ENCODE measurements at regions not wholly inside any gene's neighbourhood (a gene's known extent, or its start where the extent isn't known, plus 50 kb on each side); places are given as distances from the start of the nearest gene placed in this dataset.

DNA sequence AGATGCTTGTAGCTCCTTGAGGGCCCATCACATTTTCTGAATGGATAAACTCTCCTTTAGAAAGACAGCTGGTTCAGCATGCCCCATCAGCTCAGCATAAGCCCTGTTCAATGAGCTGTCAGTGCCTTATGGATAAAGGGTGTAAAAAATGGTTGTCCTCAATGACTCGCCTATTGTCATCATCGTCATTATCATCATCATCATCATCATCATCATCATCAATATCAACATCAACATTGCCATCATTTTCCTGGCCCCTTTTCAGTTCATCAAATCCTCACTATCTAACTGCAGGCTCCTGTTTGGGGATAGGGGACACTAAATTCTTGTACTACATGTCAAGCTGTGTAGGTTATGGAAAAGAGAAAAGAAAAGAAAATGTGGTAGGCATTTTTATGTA, 310.7 kb upstream of the MTNR1B start:
- H2AFZ ChIP-seq (ENCODE audit: low read depth, low read length) = no peak overlapping the region
- no peak for TF ChIP-seq EZH2 (IDR thresholded peaks at IDR 0.05; ENCODE audit: borderline replicate concordance, low read depth, low read length, severe bottlenecking)
- TF ChIP-seq, protein P1, sequence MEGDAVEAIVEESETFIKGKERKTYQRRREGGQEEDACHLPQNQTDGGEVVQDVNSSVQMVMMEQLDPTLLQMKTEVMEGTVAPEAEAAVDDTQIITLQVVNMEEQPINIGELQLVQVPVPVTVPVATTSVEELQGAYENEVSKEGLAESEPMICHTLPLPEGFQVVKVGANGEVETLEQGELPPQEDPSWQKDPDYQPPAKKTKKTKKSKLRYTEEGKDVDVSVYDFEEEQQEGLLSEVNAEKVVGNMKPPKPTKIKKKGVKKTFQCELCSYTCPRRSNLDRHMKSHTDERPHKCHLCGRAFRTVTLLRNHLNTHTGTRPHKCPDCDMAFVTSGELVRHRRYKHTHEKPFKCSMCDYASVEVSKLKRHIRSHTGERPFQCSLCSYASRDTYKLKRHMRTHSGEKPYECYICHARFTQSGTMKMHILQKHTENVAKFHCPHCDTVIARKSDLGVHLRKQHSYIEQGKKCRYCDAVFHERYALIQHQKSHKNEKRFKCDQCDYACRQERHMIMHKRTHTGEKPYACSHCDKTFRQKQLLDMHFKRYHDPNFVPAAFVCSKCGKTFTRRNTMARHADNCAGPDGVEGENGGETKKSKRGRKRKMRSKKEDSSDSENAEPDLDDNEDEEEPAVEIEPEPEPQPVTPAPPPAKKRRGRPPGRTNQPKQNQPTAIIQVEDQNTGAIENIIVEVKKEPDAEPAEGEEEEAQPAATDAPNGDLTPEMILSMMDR (IDR thresholded peaks at IDR 0.05; ENCODE audit: borderline replicate concordance, extremely low read depth, low read length, poor library complexity, severe bottlenecking) = no peak
- H3K4me2 ChIP-seq (ENCODE audit: insufficient read depth, low read length) = no peak overlapping the region
- H3K36me3 ChIP-seq (ENCODE audit: insufficient read depth, low read length) = no peaks in the 10 kb centered on the region
- H3K79me2 ChIP-seq (ENCODE audit: insufficient read depth, low read length) = no peaks in the 10 kb centered on the region
- no peaks in the 10 kb centered on the region for H4K20me1 ChIP-seq (ENCODE audit: insufficient read depth, low read length)
- no peaks in the 10 kb centered on the region for H3K27me3 ChIP-seq (ENCODE audit: insufficient read depth, low read length, poor library complexity)
- peak overlapping the region; percentile 24; the same call in 1 of the 2 replicates for H3K27ac ChIP-seq (ENCODE audit: low read length)
- no peaks in the 10 kb centered on the region for H3K9me3 ChIP-seq (ENCODE audit: insufficient read depth, low read length, severe bottlenecking)
- H3K4me1 ChIP-seq (ENCODE audit: insufficient read depth, low read length) = peaks cover 61% of the 10 kb centered on the region
- no peak for DNase-seq
- no peak overlapping the region for H3K4me3 ChIP-seq (ENCODE audit: low read depth in 1 of 2, low read length in 2 of 2)
- no peak overlapping the region for H3K9ac ChIP-seq (ENCODE audit: low read depth, low read length)
- no peak for ATAC-seq (ENCODE audit: insufficient read depth, low read depth)

DNA sequence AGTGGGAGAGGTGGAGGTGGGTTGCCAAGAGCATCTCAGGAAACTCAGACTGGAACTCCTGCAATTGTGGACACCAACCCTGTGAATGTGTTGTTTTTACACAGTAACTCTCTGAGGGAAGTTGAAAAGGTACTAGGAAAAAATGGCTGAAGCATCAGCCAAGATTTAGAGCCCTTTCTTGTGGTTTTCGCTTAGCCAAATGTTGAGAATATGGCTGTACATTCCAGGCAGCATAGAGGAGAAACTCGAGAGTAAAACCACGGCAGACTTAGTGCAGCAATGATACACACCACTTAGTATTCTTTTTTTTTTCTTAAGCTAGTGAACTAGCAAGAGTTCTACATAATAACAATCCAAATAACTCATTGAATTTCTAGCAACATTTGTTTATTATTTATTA, 309.7 kb upstream of the MTNR1B start:
- H4K20me1 ChIP-seq (ENCODE audit: insufficient read depth, low read length) = no peaks in the 10 kb centered on the region
- peaks cover 62% of the 10 kb centered on the region for H3K4me1 ChIP-seq (ENCODE audit: insufficient read depth, low read length)
- H3K4me2 ChIP-seq (ENCODE audit: insufficient read depth, low read length) = peak overlapping the region; percentile 6; the same call in 1 of the 2 replicates
- no peaks in the 10 kb centered on the region for H3K36me3 ChIP-seq (ENCODE audit: insufficient read depth, low read length)
- no peaks in the 10 kb centered on the region for H3K27me3 ChIP-seq (ENCODE audit: insufficient read depth, low read length, poor library complexity)
- peak overlapping the region; percentile 78 for H3K27ac ChIP-seq (ENCODE audit: low read length)
- H3K79me2 ChIP-seq (ENCODE audit: insufficient read depth, low read length) = no peaks in the 10 kb centered on the region
- ATAC-seq (ENCODE audit: insufficient read depth, low read depth) = peak; percentile 75
- H3K4me3 ChIP-seq (ENCODE audit: low read depth in 1 of 2, low read length in 2 of 2) = no peak overlapping the region
- peak overlapping the region; percentile 42 for H2AFZ ChIP-seq (ENCODE audit: low read depth, low read length)
- DNase-seq = peak; percentile 39
- TF ChIP-seq, protein P1 (IDR thresholded peaks at IDR 0.05; ENCODE audit: borderline replicate concordance, extremely low read depth, low read length, poor library complexity, severe bottlenecking) = no peak
- H3K9me3 ChIP-seq (ENCODE audit: insufficient read depth, low read length, severe bottlenecking) = no peaks in the 10 kb centered on the region
- H3K9ac ChIP-seq (ENCODE audit: low read depth, low read length) = no peak overlapping the region; the same call in 1 of the 2 replicates

DNA sequence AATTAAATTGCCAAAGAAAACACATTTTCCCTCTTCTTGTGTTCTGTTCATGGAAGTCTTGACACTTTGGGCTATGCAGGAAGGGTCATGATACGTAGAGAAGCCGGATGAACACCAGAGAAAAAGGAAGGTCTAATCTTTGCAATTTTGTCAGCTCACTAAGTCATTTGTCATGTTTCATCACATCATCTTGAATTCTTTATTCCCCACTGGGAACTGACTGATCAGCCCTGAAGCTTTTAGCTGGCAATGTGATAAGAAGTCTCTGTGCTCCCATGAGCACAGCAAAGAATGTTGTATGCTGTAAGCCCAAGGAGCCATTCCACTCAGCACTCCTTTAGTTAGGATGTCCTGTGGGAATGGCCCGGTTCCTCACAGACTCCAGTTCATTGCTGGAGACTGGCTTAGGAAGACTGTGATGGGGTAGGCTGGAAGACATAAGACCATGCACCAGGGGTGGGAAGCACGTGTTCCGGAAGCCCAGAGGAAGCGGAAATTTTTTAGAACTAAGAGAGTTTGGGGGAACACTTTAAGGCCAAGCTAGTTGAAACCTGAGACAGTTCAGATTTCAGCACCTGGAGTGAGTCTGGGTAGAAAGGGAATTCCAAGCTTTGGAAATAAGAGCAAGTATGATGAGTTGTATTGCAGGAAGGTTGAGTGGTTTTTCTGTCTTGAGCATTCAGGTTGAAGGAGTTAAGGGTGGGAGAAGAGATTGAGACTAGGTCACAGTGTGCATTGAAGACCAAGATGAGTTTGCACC, 306.7 kb upstream of the MTNR1B start:
- no peak overlapping the region for H3K27ac ChIP-seq (ENCODE audit: low read length)
- no peaks in the 10 kb centered on the region for H3K79me2 ChIP-seq (ENCODE audit: insufficient read depth, low read length)
- H4K20me1 ChIP-seq (ENCODE audit: insufficient read depth, low read length) = no peaks in the 10 kb centered on the region
- H3K9me3 ChIP-seq (ENCODE audit: insufficient read depth, low read length, severe bottlenecking) = no peaks in the 10 kb centered on the region
- no peaks in the 10 kb centered on the region for H3K27me3 ChIP-seq (ENCODE audit: insufficient read depth, low read length, poor library complexity)
- no peak overlapping the region for H3K4me2 ChIP-seq (ENCODE audit: insufficient read depth, low read length)
- H2AFZ ChIP-seq (ENCODE audit: low read depth, low read length) = no peak overlapping the region
- ATAC-seq (ENCODE audit: insufficient read depth, low read depth) (no peak), DNase-seq (no peak)
- TF ChIP-seq, protein P1 (IDR thresholded peaks at IDR 0.05; ENCODE audit: borderline replicate concordance, extremely low read depth, low read length, poor library complexity, severe bottlenecking) = no peak
- TF ChIP-seq EZH2 (IDR thresholded peaks at IDR 0.05; ENCODE audit: borderline replicate concordance, low read depth, low read length, severe bottlenecking) = no peak
- no peak overlapping the region for H3K4me3 ChIP-seq (ENCODE audit: low read depth in 1 of 2, low read length in 2 of 2)
- H3K36me3 ChIP-seq (ENCODE audit: insufficient read depth, low read length) = no peaks in the 10 kb centered on the region
- H3K9ac ChIP-seq (ENCODE audit: low read depth, low read length) = no peak overlapping the region
- peaks cover 37% of the 10 kb centered on the region for H3K4me1 ChIP-seq (ENCODE audit: insufficient read depth, low read length)
